ENCODE measurements at regions not wholly inside any gene's neighbourhood (a gene's known extent, or its start where the extent isn't known, plus 50 kb on each side); places are given as distances from the start of the nearest gene placed in this dataset.

DNA sequence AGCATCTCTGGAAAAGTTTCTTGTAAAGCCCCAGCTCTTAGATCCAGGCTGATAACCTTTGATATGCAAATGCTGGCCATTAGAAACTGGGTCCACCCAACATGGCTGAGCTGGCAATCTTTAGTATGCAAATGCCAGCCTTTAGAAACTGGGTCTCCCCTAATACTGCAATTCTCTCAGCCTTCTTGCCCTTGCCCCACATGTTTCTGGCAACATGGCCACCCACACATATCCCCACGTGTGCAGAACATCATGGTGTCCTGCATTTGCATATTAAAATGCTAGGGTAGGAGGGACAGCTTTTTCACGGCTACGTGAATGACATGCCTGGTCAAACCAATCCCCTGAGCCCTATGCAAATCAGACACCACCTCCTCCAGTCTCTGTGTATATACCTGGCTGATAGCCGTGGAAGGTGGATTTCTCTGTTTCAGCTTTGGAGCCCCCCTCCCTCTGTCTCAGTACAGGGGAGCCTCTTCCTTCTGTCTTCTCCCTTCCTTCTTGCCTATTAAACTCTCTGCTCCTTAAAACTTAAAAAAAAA lies 344.0 kb upstream of the NWD2 start:
- no peaks in the 10 kb centered on the region for H4K20me1 ChIP-seq (ENCODE audit: control insufficient read depth, insufficient read depth, low read length, poor library complexity, severe bottlenecking)
- no peaks in the 10 kb centered on the region for H3K27me3 Mint-ChIP-seq
- no peak for TF ChIP-seq EZH2 (IDR thresholded peaks at IDR 0.05; ENCODE audit: borderline replicate concordance, insufficient read depth, low read depth, low read length, poor library complexity, severe bottlenecking)
- TF ChIP-seq, protein P1, sequence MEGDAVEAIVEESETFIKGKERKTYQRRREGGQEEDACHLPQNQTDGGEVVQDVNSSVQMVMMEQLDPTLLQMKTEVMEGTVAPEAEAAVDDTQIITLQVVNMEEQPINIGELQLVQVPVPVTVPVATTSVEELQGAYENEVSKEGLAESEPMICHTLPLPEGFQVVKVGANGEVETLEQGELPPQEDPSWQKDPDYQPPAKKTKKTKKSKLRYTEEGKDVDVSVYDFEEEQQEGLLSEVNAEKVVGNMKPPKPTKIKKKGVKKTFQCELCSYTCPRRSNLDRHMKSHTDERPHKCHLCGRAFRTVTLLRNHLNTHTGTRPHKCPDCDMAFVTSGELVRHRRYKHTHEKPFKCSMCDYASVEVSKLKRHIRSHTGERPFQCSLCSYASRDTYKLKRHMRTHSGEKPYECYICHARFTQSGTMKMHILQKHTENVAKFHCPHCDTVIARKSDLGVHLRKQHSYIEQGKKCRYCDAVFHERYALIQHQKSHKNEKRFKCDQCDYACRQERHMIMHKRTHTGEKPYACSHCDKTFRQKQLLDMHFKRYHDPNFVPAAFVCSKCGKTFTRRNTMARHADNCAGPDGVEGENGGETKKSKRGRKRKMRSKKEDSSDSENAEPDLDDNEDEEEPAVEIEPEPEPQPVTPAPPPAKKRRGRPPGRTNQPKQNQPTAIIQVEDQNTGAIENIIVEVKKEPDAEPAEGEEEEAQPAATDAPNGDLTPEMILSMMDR (IDR thresholded peaks at IDR 0.05): no peak
- H3K27ac Mint-ChIP-seq: no peak overlapping the region
- ChIA-PET POLR2A (no interaction called here), CTCF (no interaction called here)
- ATAC-seq (ENCODE audit: low read depth) (no peak), DNase-seq (no peak)
- H3K36me3 ChIP-seq (replicated peaks in 1 of 2; ENCODE audit: control extremely low read depth in 1 of 2, control insufficient read depth in 1 of 2, extremely low read depth in 1 of 2, insufficient read depth in 2 of 2, low read length in 1 of 2): no peaks in the 10 kb centered on the region
- no peak overlapping the region for H3K9ac ChIP-seq (ENCODE audit: low read length)
- H3K79me2 ChIP-seq (ENCODE audit: control insufficient read depth, insufficient read depth, low read length): no peaks in the 10 kb centered on the region
- H2AFZ ChIP-seq (ENCODE audit: insufficient read depth, low read depth, low read length, poor library complexity, severe bottlenecking): no peak overlapping the region
- no CpG with 5 or more reads among the region's 4 CpGs for WGBS (ENCODE audit: insufficient coverage)
- no peak overlapping the region for H3K4me3 ChIP-seq (ENCODE audit: control extremely low read depth in 1 of 5, extremely low read depth in 1 of 5, insufficient read depth in 1 of 5, low read depth in 2 of 5, low read length in 4 of 5)
- H3K27ac ChIP-seq (ENCODE audit: low read length in 2 of 2): no peak overlapping the region
- H3K9me3 Mint-ChIP-seq (ENCODE audit: insufficient read depth): no peaks in the 10 kb centered on the region
- H3K4me1 Mint-ChIP-seq: no peaks in the 10 kb centered on the region
- intact Hi-C loops (cut with micrococcal nuclease): no loop called here
- H3K4me1 ChIP-seq (ENCODE audit: control insufficient read depth in 2 of 2, insufficient read depth in 2 of 2, low read length in 2 of 2): no peaks in the 10 kb centered on the region
- no peak overlapping the region for H3K4me2 ChIP-seq (replicated peaks; ENCODE audit: low read depth, low read length, poor library complexity, severe bottlenecking)
- no peaks in the 10 kb centered on the region for H3K27me3 ChIP-seq (replicated peaks in 1 of 4; ENCODE audit: control extremely low read depth in 1 of 4, control insufficient read depth in 3 of 4, insufficient read depth in 4 of 4, low read length in 3 of 4)
- no peaks in the 10 kb centered on the region for H3K9me3 ChIP-seq (ENCODE audit: control extremely low read depth in 1 of 3, control insufficient read depth in 2 of 3, insufficient read depth in 1 of 3, low read length in 2 of 3)
- H3K4me3 Mint-ChIP-seq: no peak overlapping the region

DNA sequence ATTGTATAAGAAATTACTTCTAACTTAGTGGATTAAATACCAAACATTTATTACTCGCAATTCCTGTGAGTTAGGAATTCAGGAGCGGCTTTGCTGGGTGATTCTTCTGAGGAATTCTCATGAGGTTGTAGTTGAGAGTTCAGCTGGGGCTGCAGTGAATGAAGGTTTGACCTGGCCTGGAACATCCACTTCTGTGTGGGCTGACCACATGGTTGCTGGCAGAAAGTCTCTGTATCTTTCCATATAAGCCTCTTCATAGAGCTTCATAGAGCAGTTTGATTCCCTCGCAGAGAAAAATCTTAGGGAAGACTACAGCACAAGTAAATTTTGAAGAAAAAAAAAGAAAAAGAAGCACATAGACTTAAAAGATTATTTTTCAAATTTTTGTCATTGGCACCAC lies 339.7 kb upstream of the NWD2 start:
- Histone ChIP-seq H3K4me2 (replicated peaks; ENCODE audit: low read depth, low read length, poor library complexity, severe bottlenecking) (no peak overlapping the region), H3K9me3 (ENCODE audit: control extremely low read depth in 1 of 3, control insufficient read depth in 2 of 3, insufficient read depth in 1 of 3, low read length in 2 of 3) (no peaks in the 10 kb centered on the region), H3K4me3 (ENCODE audit: control extremely low read depth in 1 of 5, extremely low read depth in 1 of 5, insufficient read depth in 1 of 5, low read depth in 2 of 5, low read length in 4 of 5) (no peak overlapping the region), H3K79me2 (ENCODE audit: control insufficient read depth, insufficient read depth, low read length) (no peaks in the 10 kb centered on the region), H3K4me1 (ENCODE audit: control insufficient read depth in 2 of 2, insufficient read depth in 2 of 2, low read length in 2 of 2) (no peaks in the 10 kb centered on the region), H2AFZ (ENCODE audit: insufficient read depth, low read depth, low read length, poor library complexity, severe bottlenecking) (no peak overlapping the region), H3K36me3 (replicated peaks in 1 of 2; ENCODE audit: control extremely low read depth in 1 of 2, control insufficient read depth in 1 of 2, extremely low read depth in 1 of 2, insufficient read depth in 2 of 2, low read length in 1 of 2) (no peaks in the 10 kb centered on the region), H3K27ac (ENCODE audit: low read length in 2 of 2) (no peak overlapping the region), H3K27me3 (replicated peaks in 1 of 4; ENCODE audit: control extremely low read depth in 1 of 4, control insufficient read depth in 3 of 4, insufficient read depth in 4 of 4, low read length in 3 of 4) (no peaks in the 10 kb centered on the region), H3K9ac (ENCODE audit: low read length) (no peak overlapping the region), H4K20me1 (ENCODE audit: control insufficient read depth, insufficient read depth, low read length, poor library complexity, severe bottlenecking) (no peaks in the 10 kb centered on the region)
- ChIA-PET CTCF (no interaction called here), POLR2A (no interaction called here)
- no peak for ATAC-seq (ENCODE audit: low read depth)
- DNase-seq: no peak
- Mint-ChIP-seq H3K4me1 (no peaks in the 10 kb centered on the region), H3K4me3 (no peak overlapping the region), H3K9me3 (ENCODE audit: insufficient read depth) (no peaks in the 10 kb centered on the region), H3K27me3 (no peaks in the 10 kb centered on the region), H3K27ac (no peak overlapping the region)
- WGBS (ENCODE audit: insufficient coverage): no CpG with 5 or more reads among the region's 3 CpGs
- no peak for TF ChIP-seq EZH2 (IDR thresholded peaks at IDR 0.05; ENCODE audit: borderline replicate concordance, insufficient read depth, low read depth, low read length, poor library complexity, severe bottlenecking)
- TF ChIP-seq, protein P1 (IDR thresholded peaks at IDR 0.05): no peak
- intact Hi-C loops (cut with micrococcal nuclease): no loop called here

Measured in B cell (primary cell).